ENCODE measurements at regions not wholly inside any gene's neighbourhood (a gene's known extent, or its start where the extent isn't known, plus 50 kb on each side); places are given as distances from the start of the nearest gene placed in this dataset.

- TF ChIP-seq CTCF (IDR thresholded peaks at IDR 0.05) (no peak), POLR2A (IDR thresholded peaks at IDR 0.05) (no peak)
These were observed 129.1 kb downstream of the RCHY1 start for GRCh38 chr4:75385106-75385505.

All from lower leg skin (tissue), 3 donors.